Uterus (tissue), 3 donors: ENCODE measurements at regions not wholly inside any gene's neighbourhood (a gene's known extent, or its start where the extent isn't known, plus 50 kb on each side); places are given as distances from the start of the nearest gene placed in this dataset.

Experiments
- DNase-seq, 2 donors: peaks; one replicate each; pipeline ENCODE4 v3.0.0-alpha.2; 2019 to 2020
- H3K27ac ChIP-seq, 2 donors: fragments of 200-600 bp; sonication (generic); 1 replicate in 1 of 2; 2 replicates in 1 of 2; pipeline ENCODE4 v1.5.1; 2016 to 2018
- H3K27me3 ChIP-seq, 2 donors: fragments of 200-600 bp; sonication (generic); one replicate each; pipeline ENCODE4 v1.5.1; 2018 to 2019; ENCODE audit warnings: control low read depth in 1 of 2
- H3K36me3 ChIP-seq, 2 donors: fragments of 200-600 bp; sonication (generic); one replicate each; pipeline ENCODE4 v1.5.1; 2019; ENCODE audit warnings: control low read depth in 1 of 2
- H3K4me1 ChIP-seq, 2 donors: fragments of 200-600 bp; sonication (generic); one replicate each; pipeline ENCODE4 v1.5.1; 2018 to 2019; ENCODE audit warnings: control low read depth in 1 of 2
- H3K4me3 ChIP-seq, 2 donors: fragments of 200-600 bp; sonication (generic); 1 replicate in 1 of 2; 2 replicates in 1 of 2; pipeline ENCODE4 v1.5.1; 2018 to 2019; ENCODE audit warnings: mild to moderate bottlenecking in 1 of 2
- H3K9me3 ChIP-seq, 2 donors: fragments of 200-600 bp; sonication (generic); one replicate each; pipeline ENCODE4 v1.5.1; 2019; ENCODE audit warnings: control low read depth in 1 of 2
- CTCF ChIP-seq, 4 experiments: fragments of 200-600 bp in 2 of 4; fragments of 450-650 bp in 2 of 4; sonication (generic) in 2 of 4; IDR thresholded peaks; one replicate each; pipeline ENCODE4 v1.5.1; 2016 to 2019; ENCODE audit warnings: antibody characterized with exemption in 4 of 4, mild to moderate bottlenecking in 2 of 4, moderate library complexity in 1 of 4
- POLR2A ChIP-seq, 2 donors: fragments of 450-650 bp; IDR thresholded peaks; one replicate each; pipeline ENCODE4 v1.6.1; 2016; ENCODE audit warnings: antibody characterized with exemption in 2 of 2, mild to moderate bottlenecking in 1 of 2, moderate library complexity in 1 of 2
- intact Hi-C: fragments of 100-400 bp; cut with DNase I; formaldehyde crosslinking; loops from one replicate; pipeline ENCODE4 v1.15.1; 2023; ENCODE audit warnings: low total_unique reads
- donor health status: DM: yes; HTN: yes; CAD: no.

GRCh38 chr3:74287557-74287956 is 326.9 kb downstream of the CNTN3 start:
- no peaks in the 10 kb centered on the region for H3K4me1 ChIP-seq
- H3K27me3 ChIP-seq: no peaks in the 10 kb centered on the region
- H3K36me3 ChIP-seq: no peaks in the 10 kb centered on the region
- no peak overlapping the region for H3K4me3 ChIP-seq
- no peak for DNase-seq
- H3K9me3 ChIP-seq: no peaks in the 10 kb centered on the region
- no peak for TF ChIP-seq POLR2A (IDR thresholded peaks at IDR 0.05)
- no peak overlapping the region for H3K27ac ChIP-seq
- intact Hi-C loops: no loop called here

GRCh38 chr3:74282202-74282601 is 332.3 kb downstream of the CNTN3 start:
- Histone ChIP-seq H3K4me1 (no peaks in the 10 kb centered on the region), H3K9me3 (no peaks in the 10 kb centered on the region), H3K36me3 (no peaks in the 10 kb centered on the region), H3K27me3 (no peaks in the 10 kb centered on the region), H3K27ac (no peak overlapping the region), H3K4me3 (no peak overlapping the region)
- intact Hi-C loops: no loop called here
- no peak for DNase-seq
- TF ChIP-seq CTCF (IDR thresholded peaks at IDR 0.05) (no peak), POLR2A (IDR thresholded peaks at IDR 0.05) (no peak)

GRCh38 chr3:74281705-74282104 is 332.8 kb downstream of the CNTN3 start:
- intact Hi-C loops: no loop called here
- no peak for TF ChIP-seq POLR2A (IDR thresholded peaks at IDR 0.05)
- TF ChIP-seq CTCF (IDR thresholded peaks at IDR 0.05): no peak
- H3K9me3 ChIP-seq: no peaks in the 10 kb centered on the region

DNA sequence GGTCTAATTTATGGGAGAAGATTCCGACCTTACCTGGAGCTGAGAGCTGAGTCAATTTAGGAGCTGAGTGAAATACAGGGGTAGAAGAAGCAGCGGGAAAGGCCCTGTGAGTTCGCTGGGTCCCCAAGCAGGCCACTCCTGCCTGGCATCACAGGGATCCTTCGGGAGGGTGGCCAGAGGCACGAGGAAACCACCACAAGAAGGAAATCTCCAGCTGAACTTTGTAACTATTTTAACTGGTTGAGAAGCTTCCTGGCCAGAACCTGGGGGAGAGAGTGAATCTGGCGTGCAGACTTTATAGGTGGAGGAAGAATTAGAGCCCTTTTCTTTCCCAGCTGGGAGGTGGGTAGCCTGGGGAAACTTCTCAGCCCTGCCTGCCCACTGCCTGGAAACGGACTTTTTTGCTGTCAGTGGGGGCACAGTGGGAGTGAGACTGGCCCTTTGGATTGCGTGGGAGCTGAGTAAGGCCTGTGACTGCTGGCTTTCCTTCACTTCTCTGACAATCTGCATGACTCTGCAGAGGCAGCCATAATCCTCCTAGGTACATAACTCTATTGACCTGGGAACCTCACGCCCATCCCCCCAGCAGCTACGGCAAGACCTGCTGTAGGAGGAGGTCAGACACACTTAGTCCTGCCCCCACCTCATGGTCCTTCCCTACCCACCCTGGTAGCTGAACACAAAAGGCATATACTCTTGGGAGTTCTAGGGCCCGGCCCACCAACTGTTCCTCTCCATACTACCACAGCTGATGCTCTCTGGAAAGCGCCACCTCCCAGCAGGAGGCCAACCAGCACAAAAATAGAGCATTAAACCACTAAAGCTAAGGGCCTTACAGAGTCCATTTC is 340.7 kb downstream of the CNTN3 start:
- H3K27me3 ChIP-seq: no peaks in the 10 kb centered on the region
- no peaks in the 10 kb centered on the region for H3K4me1 ChIP-seq
- no peaks in the 10 kb centered on the region for H3K9me3 ChIP-seq
- intact Hi-C loops: no loop called here
- H3K27ac ChIP-seq: no peak overlapping the region
- no peak for TF ChIP-seq POLR2A (IDR thresholded peaks at IDR 0.05)
- no peak for TF ChIP-seq CTCF (IDR thresholded peaks at IDR 0.05)
- H3K36me3 ChIP-seq: no peaks in the 10 kb centered on the region
- DNase-seq: no peak
- H3K4me3 ChIP-seq: no peak overlapping the region

More at GRCh38 chr3:74281705-74282104, 332.8 kb downstream of the CNTN3 start:
- no peaks in the 10 kb centered on the region for H3K4me1 ChIP-seq
- H3K4me3 ChIP-seq: no peak overlapping the region
- H3K27ac ChIP-seq: no peak overlapping the region
- H3K36me3 ChIP-seq: no peaks in the 10 kb centered on the region
- no peak for DNase-seq
- no peaks in the 10 kb centered on the region for H3K27me3 ChIP-seq

DNA sequence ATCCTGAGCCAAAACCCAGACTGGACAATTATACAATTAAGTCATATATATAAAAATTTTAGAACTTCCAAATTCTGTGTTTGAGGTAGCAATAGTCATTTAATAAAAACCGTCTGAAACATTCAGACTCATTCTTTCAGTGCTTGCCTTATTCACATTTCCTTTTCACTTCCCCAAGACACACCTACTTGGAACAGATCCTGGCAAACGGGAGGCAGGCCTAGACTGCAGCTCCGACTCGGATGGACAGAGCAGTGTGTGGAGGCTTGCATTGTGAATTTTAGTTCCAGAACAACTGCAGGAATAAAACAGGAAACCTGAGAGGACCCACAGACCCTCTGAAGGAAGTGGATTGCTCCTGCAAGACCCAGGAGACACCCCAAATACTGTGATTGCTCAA is 341.4 kb downstream of the CNTN3 start:
- H3K4me1 ChIP-seq: no peaks in the 10 kb centered on the region
- no peaks in the 10 kb centered on the region for H3K27me3 ChIP-seq
- H3K27ac ChIP-seq: no peak overlapping the region
- no peak for DNase-seq
- no peak overlapping the region for H3K4me3 ChIP-seq
- H3K36me3 ChIP-seq: no peaks in the 10 kb centered on the region
- intact Hi-C loops: no loop called here
- no peaks in the 10 kb centered on the region for H3K9me3 ChIP-seq
- TF ChIP-seq CTCF (IDR thresholded peaks at IDR 0.05): no peak
- TF ChIP-seq POLR2A (IDR thresholded peaks at IDR 0.05): no peak
